Neural cell (in vitro differentiated cells): ENCODE measurements at regions not wholly inside any gene's neighbourhood (a gene's known extent, or its start where the extent isn't known, plus 50 kb on each side); places are given as distances from the start of the nearest gene placed in this dataset.

Source experiments
- CTCF ChIP-seq: fragments of 450-650 bp; IDR thresholded peaks from 2 replicates; pipeline ENCODE4 v1.5.1; 2014; ENCODE audit warnings: antibody characterized with exemption, mild to moderate bottlenecking, moderate library complexity; ENCODE audit not compliant: poor library complexity, severe bottlenecking
- EP300 ChIP-seq: fragments of 450-650 bp; conservative IDR thresholded peaks from 2 replicates; pipeline ENCODE4 v1.6.1; 2014; ENCODE audit warnings: antibody characterized with exemption, mild to moderate bottlenecking, moderate library complexity; ENCODE audit not compliant: poor library complexity, severe bottlenecking
- POLR2AphosphoS5 ChIP-seq: IDR thresholded peaks from 2 replicates; pipeline ENCODE4 v1.6.1; 2012
- RAD21 ChIP-seq: fragments of 450-650 bp; conservative IDR thresholded peaks from 2 replicates; pipeline ENCODE4 v1.6.1; 2014; ENCODE audit warnings: antibody characterized with exemption, mild to moderate bottlenecking, moderate library complexity
- REST ChIP-seq: IDR thresholded peaks from 2 replicates; pipeline ENCODE4 v1.6.1; 2012; ENCODE audit warnings: borderline replicate concordance
- TAF1 ChIP-seq: IDR thresholded peaks from 2 replicates; pipeline ENCODE4 v1.6.1; 2012; ENCODE audit warnings: low read depth

- TF ChIP-seq CTCF (no peak), TAF1 (no peak), RAD21 (no peak), POLR2AphosphoS5 (no peak), EP300 (no peak), REST (no peak)
Measured at GRCh38 chr5:93653716-93654115, 70.7 kb downstream of the NR2F1 start.
